Suppressor macrophage treated with lipopolysaccharide for 4 hours (primary cell): ENCODE measurements at regions not wholly inside any gene's neighbourhood (a gene's known extent, or its start where the extent isn't known, plus 50 kb on each side); places are given as distances from the start of the nearest gene placed in this dataset.

Source experiments
- DNase-seq: peaks from one replicate; pipeline ENCODE4 v3.0.0-alpha.2; 2020

- no peak for DNase-seq
Observed at GRCh38 chr5:167244583-167244982, 1046.9 kb upstream of the WWC1 start.

GRCh38 chr5:167245868-167246267 lies 1045.6 kb upstream of the WWC1 start:
- DNase-seq: no peak

- no peak for DNase-seq
Observed at GRCh38 chr5:167247816-167248215, 1043.6 kb upstream of the WWC1 start.

- no peak for DNase-seq
Observed at GRCh38 chr5:167248257-167248656, 1043.2 kb upstream of the WWC1 start.

- no peak for DNase-seq
Observed at GRCh38 chr5:167250996-167251395, 1040.4 kb upstream of the WWC1 start.

GRCh38 chr5:167254132-167254531 lies 1037.3 kb upstream of the WWC1 start:
- DNase-seq: no peak

- no peak for DNase-seq
Observed at GRCh38 chr5:167255926-167256325, 1035.5 kb upstream of the WWC1 start.

GRCh38 chr5:167259806-167260205 lies 1031.6 kb upstream of the WWC1 start:
- no peak for DNase-seq

GRCh38 chr5:167261309-167262100 lies 1029.9 kb upstream of the WWC1 start:
- no peak for DNase-seq

- no peak for DNase-seq
Observed at GRCh38 chr5:167263185-167263584, 1028.3 kb upstream of the WWC1 start.

- DNase-seq: no peak
Observed at GRCh38 chr5:167264348-167264747, 1027.1 kb upstream of the WWC1 start.

GRCh38 chr5:167268337-167268736 lies 1023.1 kb upstream of the WWC1 start:
- no peak for DNase-seq

GRCh38 chr5:167269146-167269545 lies 1022.3 kb upstream of the WWC1 start:
- no peak for DNase-seq

GRCh38 chr5:167271081-167271480 lies 1020.4 kb upstream of the WWC1 start:
- no peak for DNase-seq

GRCh38 chr5:167271511-167271910 lies 1019.9 kb upstream of the WWC1 start:
- DNase-seq: no peak

GRCh38 chr5:167280111-167280510 lies 1011.3 kb upstream of the WWC1 start:
- DNase-seq: no peak

GRCh38 chr5:167281925-167282324 lies 1009.5 kb upstream of the WWC1 start:
- no peak for DNase-seq

- DNase-seq: no peak
Observed at GRCh38 chr5:167283691-167284090, 1007.8 kb upstream of the WWC1 start.

GRCh38 chr5:167284222-167284890 lies 1007.1 kb upstream of the WWC1 start:
- no peak for DNase-seq

GRCh38 chr5:167285591-167285990 lies 1005.9 kb upstream of the WWC1 start:
- DNase-seq: no peak

GRCh38 chr5:167286891-167287290 lies 1004.6 kb upstream of the WWC1 start:
- no peak for DNase-seq

- DNase-seq: no peak
Observed at GRCh38 chr5:167290478-167290877, 1001.0 kb upstream of the WWC1 start.

GRCh38 chr5:167294882-167295680 lies 996.4 kb upstream of the WWC1 start:
- DNase-seq: no peak

- DNase-seq: no peak
Observed at GRCh38 chr5:167295681-167296005, 995.8 kb upstream of the WWC1 start.
